HG03159 (cell line): ENCODE measurements at regions not wholly inside any gene's neighbourhood (a gene's known extent, or its start where the extent isn't known, plus 50 kb on each side); places are given as distances from the start of the nearest gene placed in this dataset.
A peak's percentile ranks its signal among the peaks of the same experiment; 100 is the strongest.

Experiments
- ATAC-seq: cut with Tn5 transposase; IDR thresholded peaks from one replicate; pipeline ENCODE4 v1.9.1; 2021; ENCODE audit warnings: mild to moderate bottlenecking, moderate library complexity; ENCODE audit not compliant: unreplicated experiment

DNA sequence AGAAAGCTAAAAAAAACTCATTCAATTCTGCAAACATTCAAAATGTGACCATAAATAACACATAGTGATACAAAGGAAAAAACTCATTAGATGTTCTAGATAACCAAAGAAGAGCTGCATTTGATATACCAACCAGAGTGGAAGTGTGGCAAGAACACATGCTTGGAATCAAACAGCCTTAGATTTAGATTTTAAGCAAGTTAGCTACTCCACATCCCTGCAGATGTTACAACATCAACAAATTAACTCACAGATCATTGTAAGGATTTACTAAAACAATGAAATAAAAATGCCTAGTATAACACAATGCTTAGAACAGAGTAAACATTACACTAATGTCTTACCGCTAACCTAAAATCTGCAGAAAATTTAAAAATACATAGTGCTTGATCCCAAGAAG, 114.0 kb upstream of the AKIP1 start:
- no peak for ATAC-seq

- ATAC-seq: no peak
These were observed 111.7 kb upstream of the AKIP1 start for GRCh38 chr11:8799273-8799672.

- ATAC-seq: no peak
These were observed 110.4 kb upstream of the AKIP1 start for GRCh38 chr11:8800520-8801110.

DNA sequence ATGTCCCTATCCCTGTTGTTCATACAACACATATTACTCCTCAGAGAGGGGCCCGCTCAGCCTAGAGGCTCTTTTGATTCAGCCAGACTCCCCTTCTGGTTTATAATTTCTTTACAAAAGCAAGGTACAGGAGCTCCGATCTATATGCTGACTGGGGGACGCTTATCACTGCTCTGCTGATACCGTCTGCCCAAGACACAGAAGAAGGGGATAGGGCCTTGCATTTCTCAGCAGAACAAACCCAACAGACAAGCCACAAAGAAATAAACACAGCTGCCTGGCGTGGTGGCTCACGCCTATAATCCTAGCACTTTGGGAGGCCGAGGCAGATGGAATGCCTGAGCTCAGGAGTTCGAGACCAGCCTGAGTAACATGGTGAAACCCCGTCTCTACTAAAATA, 109.9 kb upstream of the AKIP1 start:
- no peak for ATAC-seq

- ATAC-seq: no peak
These were observed 108.7 kb upstream of the AKIP1 start for GRCh38 chr11:8802251-8802650.

GRCh38 chr11:8803973-8804372, 107.0 kb upstream of the AKIP1 start:
- no peak for ATAC-seq

DNA sequence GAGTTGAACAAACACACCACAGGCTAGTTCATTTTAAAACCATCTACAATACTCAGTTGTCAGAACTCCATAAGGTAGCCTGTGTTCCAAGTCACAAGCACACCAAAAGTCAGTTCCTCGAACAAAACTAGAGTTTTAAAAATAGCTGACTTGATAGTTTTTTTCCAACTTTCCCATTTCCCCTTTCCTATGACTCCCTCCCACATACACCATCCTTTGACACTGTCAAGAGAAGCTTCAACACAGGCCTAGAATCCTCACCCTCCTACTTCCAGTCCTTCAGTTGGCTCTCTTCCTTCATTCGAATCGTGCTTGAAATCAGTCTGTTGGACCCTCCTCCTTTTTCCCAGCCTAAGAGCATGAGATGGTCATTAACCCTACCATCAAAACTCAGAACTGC, 105.7 kb upstream of the AKIP1 start:
- no peak for ATAC-seq

GRCh38 chr11:8806974-8807373, 104.0 kb upstream of the AKIP1 start:
- ATAC-seq: no peak

DNA sequence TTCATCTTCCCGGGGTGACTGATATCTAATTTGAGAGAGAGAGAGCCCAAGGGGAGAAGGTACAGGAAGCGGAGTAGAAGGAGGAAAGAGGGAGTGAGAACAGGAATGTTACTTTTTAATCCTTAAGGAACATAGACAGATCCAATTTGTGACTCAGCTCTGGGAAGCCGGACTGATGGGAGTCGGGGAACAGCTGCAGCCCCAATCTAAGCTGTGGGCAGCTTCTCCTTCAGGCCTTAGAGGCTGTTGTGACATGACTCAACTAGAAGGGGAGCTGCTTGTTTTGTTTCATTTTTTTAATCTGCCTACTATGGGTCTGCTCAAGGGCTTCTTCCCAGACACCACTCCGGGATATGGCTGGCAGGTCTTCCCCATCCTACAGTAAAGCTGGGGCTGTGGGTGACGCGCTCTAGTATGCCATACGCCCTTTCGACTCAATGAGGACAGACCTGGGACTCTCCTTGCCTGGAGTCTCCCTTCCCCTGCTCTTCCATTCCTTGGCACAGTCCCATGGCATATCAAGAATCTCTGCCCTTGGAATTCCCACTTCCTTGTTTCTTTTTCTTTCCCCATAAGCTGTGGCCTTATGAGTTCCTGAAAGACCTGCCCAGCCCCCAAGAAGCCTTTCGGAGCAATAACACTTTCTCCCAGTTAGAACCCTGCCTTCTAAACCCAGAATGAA, 103.3 kb upstream of the AKIP1 start:
- ATAC-seq: no peak

DNA sequence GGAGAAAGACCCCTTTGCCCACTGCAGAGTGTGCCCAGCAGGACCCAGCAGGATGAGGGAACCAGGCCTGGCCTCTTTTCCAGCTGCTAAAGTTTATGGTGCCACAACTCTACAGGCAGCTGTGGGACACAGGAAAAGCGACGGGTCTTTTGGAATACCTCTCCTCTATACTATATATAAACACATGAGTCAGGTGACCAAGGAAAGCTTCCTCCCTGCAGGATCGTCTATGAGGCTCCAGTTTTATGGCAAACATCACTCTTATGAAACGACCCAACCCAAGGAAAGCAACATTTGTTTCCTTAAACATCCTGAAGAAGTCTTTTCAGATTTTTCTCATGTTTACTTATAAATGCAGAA, 102.8 kb upstream of the AKIP1 start:
- no peak for ATAC-seq

GRCh38 chr11:8809241-8809938, 101.6 kb upstream of the AKIP1 start:
- ATAC-seq: no peak

GRCh38 chr11:8809939-8810539, 101.0 kb upstream of the AKIP1 start:
- ATAC-seq: no peak

GRCh38 chr11:8810540-8811301, 100.3 kb upstream of the AKIP1 start:
- ATAC-seq: no peak

- ATAC-seq: no peak
These were observed 99.4 kb upstream of the AKIP1 start for GRCh38 chr11:8811571-8811970.

DNA sequence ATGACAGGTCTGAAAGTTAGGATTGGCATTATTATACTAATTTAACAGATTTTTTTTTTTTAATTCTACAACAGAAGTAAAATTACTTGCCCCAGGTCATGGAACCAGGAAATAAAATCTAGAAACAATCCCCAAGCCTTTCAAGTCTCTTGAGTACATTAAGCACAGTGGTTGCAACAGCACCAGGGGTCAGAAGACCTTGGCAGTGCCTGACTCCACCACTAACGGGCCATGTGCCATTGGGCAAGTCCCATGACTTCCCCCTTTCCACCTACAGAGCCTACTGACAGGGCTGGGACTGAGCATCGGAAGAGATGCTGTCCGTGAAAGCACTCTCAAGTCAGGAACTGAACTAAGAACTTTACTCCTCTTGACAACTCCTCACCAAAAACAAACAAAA, 98.6 kb upstream of the AKIP1 start:
- no peak for ATAC-seq

- peak; percentile 64 for ATAC-seq
These were observed 97.3 kb upstream of the AKIP1 start for GRCh38 chr11:8813658-8814057.

GRCh38 chr11:8814209-8814922, 96.6 kb upstream of the AKIP1 start:
- no peak for ATAC-seq

DNA sequence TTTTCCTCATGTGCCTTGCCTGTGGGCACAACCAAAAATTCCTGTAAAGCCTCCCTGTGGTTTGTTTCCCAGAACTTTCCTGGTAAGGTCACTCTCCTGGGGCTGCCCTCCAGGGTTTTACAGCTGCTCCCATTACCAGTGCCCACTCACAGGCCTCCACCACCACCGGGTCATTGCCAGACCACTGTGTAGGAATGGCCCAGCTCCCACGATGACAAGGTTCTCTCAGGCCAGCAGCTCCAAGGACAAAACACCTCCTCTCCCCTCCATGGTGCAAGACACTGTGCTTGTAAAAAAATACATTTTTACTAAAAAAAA, 96.1 kb upstream of the AKIP1 start:
- no peak for ATAC-seq

- ATAC-seq: no peak
These were observed 92.6 kb upstream of the AKIP1 start for GRCh38 chr11:8818421-8818820.

- no peak for ATAC-seq
These were observed 90.6 kb upstream of the AKIP1 start for GRCh38 chr11:8820401-8820800.

DNA sequence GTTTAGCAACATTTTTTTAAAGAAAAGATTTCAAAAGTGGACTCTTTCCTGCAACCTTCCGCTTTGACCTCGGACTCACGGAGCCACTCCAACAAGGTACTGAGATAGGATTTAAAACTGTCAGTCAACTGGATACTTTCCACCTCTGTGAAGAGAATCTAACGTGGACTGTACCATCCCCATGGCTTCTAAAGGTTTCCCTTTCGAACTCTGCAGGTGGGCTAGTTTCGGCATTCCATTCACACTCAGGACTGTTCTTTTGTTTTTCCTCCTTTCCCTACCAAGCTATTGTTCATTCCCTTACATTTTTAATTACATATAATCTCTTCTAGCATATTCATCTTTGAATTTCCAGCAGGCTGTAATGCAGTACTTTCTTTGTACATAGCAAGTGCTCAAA, 88.5 kb upstream of the AKIP1 start:
- ATAC-seq: no peak
